Fibroblast of skin of left biceps (primary cell): ENCODE measurements at regions not wholly inside any gene's neighbourhood (a gene's known extent, or its start where the extent isn't known, plus 50 kb on each side); places are given as distances from the start of the nearest gene placed in this dataset.

Experiments
- DNase-seq, 2 experiments: peaks; one replicate each; pipeline ENCODE4 v3.0.0-alpha.2; 2013; ENCODE audit warnings: low read depth in 2 of 2

GRCh38 chr9:126221480-126221879 lies 105.1 kb upstream of the MVB12B start:
- no peak for DNase-seq

- no peak for DNase-seq
These were observed 104.2 kb upstream of the MVB12B start for GRCh38 chr9:126222363-126222834.

GRCh38 chr9:126222835-126223431 lies 103.7 kb upstream of the MVB12B start:
- DNase-seq, result no peak

- no peak for DNase-seq
These were observed 102.7 kb upstream of the MVB12B start for GRCh38 chr9:126223798-126224531.

- no peak for DNase-seq
These were observed 100.7 kb upstream of the MVB12B start for GRCh38 chr9:126225611-126226609.

GRCh38 chr9:126226991-126227936 lies 99.4 kb upstream of the MVB12B start:
- no peak for DNase-seq

- no peak for DNase-seq
These were observed 98.4 kb upstream of the MVB12B start for GRCh38 chr9:126228111-126228780.

GRCh38 chr9:126228781-126229444 lies 97.7 kb upstream of the MVB12B start:
- DNase-seq, result peak; percentile 12 to 13

- no peak for DNase-seq
These were observed 97.1 kb upstream of the MVB12B start for GRCh38 chr9:126229501-126229900.

GRCh38 chr9:126230692-126231091 lies 95.9 kb upstream of the MVB12B start:
- DNase-seq, result no peak

GRCh38 chr9:126232461-126232860 lies 94.2 kb upstream of the MVB12B start:
- DNase-seq, result no peak

- DNase-seq, result no peak
These were observed 93.5 kb upstream of the MVB12B start for GRCh38 chr9:126233175-126233574.

GRCh38 chr9:126233913-126234525 lies 92.6 kb upstream of the MVB12B start:
- DNase-seq, result no peak

GRCh38 chr9:126234681-126235335 lies 91.8 kb upstream of the MVB12B start:
- no peak for DNase-seq

GRCh38 chr9:126235336-126236243 lies 91.0 kb upstream of the MVB12B start:
- no peak for DNase-seq

GRCh38 chr9:126236273-126236672 lies 90.4 kb upstream of the MVB12B start:
- DNase-seq, result no peak

- no peak for DNase-seq
These were observed 88.2 kb upstream of the MVB12B start for GRCh38 chr9:126238415-126238814.

GRCh38 chr9:126239515-126239914 lies 87.1 kb upstream of the MVB12B start:
- DNase-seq, result no peak
